ENCODE measurements at regions not wholly inside any gene's neighbourhood (a gene's known extent, or its start where the extent isn't known, plus 50 kb on each side); places are given as distances from the start of the nearest gene placed in this dataset.
A peak's percentile ranks its signal among the peaks of the same experiment; 100 is the strongest.

- DNase-seq, result no peak
These were observed 90.8 kb upstream of the PMFBP1 start for GRCh38 chr16:72262711-72263110.

- no peak for DNase-seq
These were observed 89.2 kb upstream of the PMFBP1 start for GRCh38 chr16:72261127-72261526.

DNA sequence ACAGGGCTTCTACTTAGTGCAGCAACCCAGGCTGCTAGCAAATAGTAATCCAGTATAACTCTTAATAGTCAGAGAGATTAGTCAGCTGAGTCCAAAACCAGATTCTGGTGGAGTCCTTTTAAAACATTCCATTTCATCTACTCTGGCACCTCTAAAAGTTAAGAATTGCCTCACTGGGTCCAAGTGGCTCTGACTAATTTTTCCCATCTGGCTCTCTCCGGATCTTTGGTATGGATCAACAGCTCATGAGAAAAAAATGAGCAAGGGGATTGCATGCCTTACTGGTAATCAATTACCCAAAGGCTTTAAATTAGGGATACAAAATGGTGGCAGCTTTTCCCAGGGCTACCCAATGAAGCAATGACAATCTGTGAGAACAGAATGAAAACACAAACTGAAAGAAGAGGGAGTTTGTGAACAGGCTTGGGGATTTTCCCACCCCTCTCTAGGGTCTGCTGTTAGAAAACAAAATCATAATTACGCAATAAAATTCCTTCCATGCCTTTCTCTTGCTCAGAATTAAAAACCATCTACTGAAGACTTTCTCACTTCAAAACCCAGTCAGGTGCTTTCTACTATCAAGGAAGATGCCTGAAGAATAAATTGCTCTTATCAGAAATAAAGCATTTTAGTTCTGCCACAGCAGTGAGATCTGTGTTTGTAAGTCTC, 84.6 kb upstream of the PMFBP1 start:
- DNase-seq, result no peak

GRCh38 chr16:72255786-72256185, 83.8 kb upstream of the PMFBP1 start:
- no peak for DNase-seq

DNA sequence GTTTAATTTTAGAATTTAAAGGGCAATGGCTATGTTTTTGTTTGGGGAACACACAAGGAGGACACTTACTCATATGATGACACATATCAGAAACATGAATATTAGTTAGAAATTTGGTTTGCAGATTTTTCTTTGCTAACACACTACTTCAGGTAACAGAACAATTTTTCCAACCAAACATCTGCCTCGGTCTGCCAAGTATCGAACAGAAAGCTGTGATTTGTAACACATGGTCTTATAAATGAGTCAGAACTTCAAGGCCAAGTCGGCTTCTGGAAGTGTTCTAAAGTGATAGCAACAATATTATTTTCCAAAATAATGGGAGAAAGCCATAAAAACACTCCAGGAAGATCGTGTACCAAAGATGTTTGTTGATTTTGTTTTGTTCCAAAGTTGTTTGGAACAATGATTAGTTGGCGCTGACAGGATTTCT, 75.9 kb upstream of the PMFBP1 start:
- DNase-seq, result no peak

GRCh38 chr16:72246423-72246822, 74.5 kb upstream of the PMFBP1 start:
- DNase-seq, result no peak

DNA sequence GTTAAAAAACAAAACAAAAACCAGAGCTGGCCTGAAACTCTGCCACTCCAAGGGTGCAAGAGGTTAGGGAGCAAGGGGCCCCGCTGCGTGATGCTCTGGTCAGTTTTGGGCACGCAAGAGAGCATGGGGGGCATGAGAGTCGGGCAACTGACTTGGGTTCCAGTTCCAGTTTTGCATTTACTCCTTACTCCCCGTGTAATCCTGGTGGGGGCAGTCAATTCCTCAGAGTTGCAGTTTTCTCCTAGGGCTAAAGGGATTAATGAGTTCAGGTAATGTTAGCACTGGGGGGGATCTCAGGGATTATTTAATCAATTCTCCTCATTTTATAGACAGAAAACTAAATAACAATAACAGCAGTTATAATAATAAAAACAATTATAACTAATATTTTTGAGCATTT, 72.9 kb upstream of the PMFBP1 start:
- no peak for DNase-seq

- DNase-seq, result no peak
These were observed 71.7 kb upstream of the PMFBP1 start for GRCh38 chr16:72243621-72244020.

- no peak for DNase-seq
These were observed 70.8 kb upstream of the PMFBP1 start for GRCh38 chr16:72242757-72243156.

DNA sequence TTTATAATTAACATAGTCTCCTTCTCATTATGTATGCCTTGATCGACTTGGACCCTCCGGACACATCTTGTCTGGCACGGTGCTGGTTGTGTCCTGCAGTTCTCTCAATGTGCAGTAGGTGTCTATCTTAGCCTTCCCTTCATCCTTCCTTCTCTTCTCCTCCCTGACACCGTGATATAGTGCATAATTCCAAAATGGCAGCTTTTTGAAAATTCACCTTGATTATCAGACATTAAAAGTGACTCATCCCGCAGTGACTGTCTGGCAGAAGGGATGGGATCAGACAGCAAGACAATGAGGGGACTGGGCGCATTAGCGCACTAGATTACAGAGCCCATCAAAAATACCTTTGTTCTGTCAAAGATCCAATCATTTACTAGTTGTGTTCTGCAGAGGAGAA, 70.0 kb upstream of the PMFBP1 start:
- DNase-seq, result peak; percentile 7

DNA sequence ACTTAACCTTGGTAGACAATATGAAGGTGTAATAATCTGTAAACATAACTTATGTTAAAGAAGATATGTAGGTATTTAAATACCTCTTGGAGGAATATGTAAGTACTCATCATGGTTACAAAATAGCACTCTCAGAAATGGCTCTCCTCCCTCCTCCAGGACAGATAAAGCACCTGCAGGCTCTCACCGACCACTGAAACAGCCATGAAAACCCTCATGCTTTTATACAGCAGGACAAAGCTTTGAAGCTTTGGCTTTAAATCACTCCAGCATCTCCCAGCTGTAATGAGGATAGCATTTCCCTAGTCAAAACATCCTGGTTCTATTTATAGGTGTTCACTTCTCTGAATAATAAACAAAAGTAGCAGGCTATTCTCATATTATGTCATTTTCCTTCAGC, 69.1 kb upstream of the PMFBP1 start:
- DNase-seq, result no peak

- DNase-seq, result no peak
These were observed 68.5 kb upstream of the PMFBP1 start for GRCh38 chr16:72240466-72240865.

GRCh38 chr16:72236866-72237265, 64.9 kb upstream of the PMFBP1 start:
- DNase-seq, result no peak

- no peak for DNase-seq
These were observed 62.4 kb upstream of the PMFBP1 start for GRCh38 chr16:72234387-72234786.

- DNase-seq, result no peak
These were observed 56.1 kb upstream of the PMFBP1 start for GRCh38 chr16:72228014-72228413.

DNA sequence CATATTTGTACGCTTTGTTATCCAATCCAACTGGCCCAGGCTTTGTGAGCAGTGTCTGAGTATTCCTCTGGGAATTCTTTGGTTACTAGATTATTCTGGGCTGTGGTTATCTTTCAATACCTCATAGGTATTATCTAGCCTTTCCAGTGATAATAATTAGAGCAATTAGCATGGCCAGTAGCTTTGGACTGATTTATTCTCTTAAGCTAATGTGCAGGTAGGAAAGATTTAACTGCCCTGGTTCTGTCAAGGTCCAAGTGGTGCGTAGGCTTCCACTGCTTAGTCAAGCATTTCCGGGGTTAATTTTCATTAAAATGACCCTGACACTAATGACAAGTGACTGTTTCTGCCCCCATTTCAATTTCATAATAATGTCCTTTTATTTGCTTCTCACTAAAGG, 54.2 kb upstream of the PMFBP1 start:
- no peak for DNase-seq

DNA sequence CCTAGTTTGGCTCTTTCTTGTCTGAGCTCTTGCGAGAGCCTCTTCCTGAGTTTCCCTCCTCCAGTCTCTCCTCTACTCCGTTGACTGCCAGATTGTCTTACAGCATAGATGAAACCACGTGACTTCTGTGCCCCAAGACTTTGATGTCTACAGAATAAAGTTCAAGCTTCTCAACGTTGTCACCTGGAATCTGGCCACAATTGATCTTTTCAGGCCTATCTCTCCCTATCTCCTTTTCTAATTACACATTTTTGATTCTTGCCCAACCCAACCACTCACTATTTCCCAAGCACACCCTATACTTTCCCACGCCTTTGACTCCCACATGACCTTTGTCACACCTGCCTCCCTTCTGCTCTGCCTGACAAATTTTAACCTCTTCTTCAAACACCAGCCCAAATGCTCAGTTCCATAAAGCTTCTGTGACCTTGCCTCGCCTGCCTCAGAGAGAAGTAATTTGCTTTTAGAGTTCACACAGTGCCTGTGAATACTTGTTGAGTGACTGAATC, 52.4 kb upstream of the PMFBP1 start:
- DNase-seq, result no peak

DNA sequence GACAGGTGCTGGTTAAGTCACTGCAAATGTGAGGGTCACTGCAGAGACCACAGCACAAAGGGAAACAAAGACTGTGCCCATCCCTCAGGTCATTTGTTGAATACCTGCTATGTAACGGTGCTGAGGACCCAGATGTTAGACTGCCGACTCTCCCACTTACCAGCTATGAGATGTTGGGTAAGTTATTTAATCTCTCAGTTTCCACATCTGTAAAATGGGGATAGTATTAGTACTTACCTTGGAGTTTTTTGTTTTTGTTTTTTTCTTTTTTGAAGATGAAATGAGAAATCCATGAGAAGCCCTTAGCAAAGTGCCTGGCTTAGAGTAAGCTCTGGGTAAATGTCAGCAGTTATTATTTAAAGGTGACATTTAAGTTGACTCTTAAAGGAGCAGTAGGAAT, 50.5 kb upstream of the PMFBP1 start:
- DNase-seq, result no peak

Data from activated CD4-positive, alpha-beta T cell treated with anti-CD3 and anti-CD28 coated beads, Interleukin-10, Interleukin-2, amounts not matched to agents 100 ng/mL and 50 ng/mL, durations not matched to agents 16 hours and 8 hours (primary cell).